ENCODE measurements at regions not wholly inside any gene's neighbourhood (a gene's known extent, or its start where the extent isn't known, plus 50 kb on each side); places are given as distances from the start of the nearest gene placed in this dataset.

GRCh38 chr11:103530257-103530656 lies 421.0 kb downstream of the DYNC2H1 start:
- H3K4me3 ChIP-seq (replicated peaks; ENCODE audit: low read depth, low read length), result no peak overlapping the region
- TF ChIP-seq CTCF (IDR thresholded peaks at IDR 0.05; ENCODE audit: low read length, missing control alignments), result no peak
- DNase-seq (ENCODE audit: low read depth), result peak; percentile 51

- DNase-seq (ENCODE audit: low read depth), result peak; percentile 81
- H3K4me3 ChIP-seq (replicated peaks; ENCODE audit: low read depth, low read length), result no peak overlapping the region
- no peak for TF ChIP-seq CTCF (IDR thresholded peaks at IDR 0.05; ENCODE audit: low read length, missing control alignments)
Measured at GRCh38 chr11:103532133-103532788, 423.0 kb downstream of the DYNC2H1 start.

GRCh38 chr11:103534191-103534590 lies 425.0 kb downstream of the DYNC2H1 start:
- TF ChIP-seq CTCF (IDR thresholded peaks at IDR 0.05; ENCODE audit: low read length, missing control alignments), result no peak
- no peak for DNase-seq (ENCODE audit: low read depth)
- no peak overlapping the region for H3K4me3 ChIP-seq (replicated peaks; ENCODE audit: low read depth, low read length)

GRCh38 chr11:103534959-103535358 lies 425.7 kb downstream of the DYNC2H1 start:
- no peak for DNase-seq (ENCODE audit: low read depth)
- TF ChIP-seq CTCF (IDR thresholded peaks at IDR 0.05; ENCODE audit: low read length, missing control alignments), result no peak
- H3K4me3 ChIP-seq (replicated peaks; ENCODE audit: low read depth, low read length), result no peak overlapping the region

- DNase-seq (ENCODE audit: low read depth), result no peak
- no peak overlapping the region for H3K4me3 ChIP-seq (replicated peaks; ENCODE audit: low read depth, low read length)
- no peak for TF ChIP-seq CTCF (IDR thresholded peaks at IDR 0.05; ENCODE audit: low read length, missing control alignments)
Measured at GRCh38 chr11:103536335-103536722, 427.1 kb downstream of the DYNC2H1 start.

GRCh38 chr11:103537904-103538502 lies 428.8 kb downstream of the DYNC2H1 start:
- DNase-seq (ENCODE audit: low read depth), result peak; percentile 72
- peak; percentile 81 for TF ChIP-seq CTCF (IDR thresholded peaks at IDR 0.05; ENCODE audit: low read length, missing control alignments)

GRCh38 chr11:103539166-103539565 lies 429.9 kb downstream of the DYNC2H1 start:
- TF ChIP-seq CTCF (IDR thresholded peaks at IDR 0.05; ENCODE audit: low read length, missing control alignments), result no peak
- no peak overlapping the region for H3K4me3 ChIP-seq (replicated peaks; ENCODE audit: low read depth, low read length)
- DNase-seq (ENCODE audit: low read depth), result no peak

More at GRCh38 chr11:103537904-103538502, 428.8 kb downstream of the DYNC2H1 start:
- no peak overlapping the region for H3K4me3 ChIP-seq (replicated peaks; ENCODE audit: low read depth, low read length)
